Keratinocyte (primary cell): ENCODE measurements at regions not wholly inside any gene's neighbourhood (a gene's known extent, or its start where the extent isn't known, plus 50 kb on each side); places are given as distances from the start of the nearest gene placed in this dataset.

Source experiments
- DNase-seq: peaks from one replicate; pipeline ENCODE4 v3.0.0-alpha.2; 2011; ENCODE audit warnings: low read depth, missing footprints, low spot score
- FAIRE-seq: peaks from 2 replicates; lab custom pipeline; 2011; peaks lifted over from hg19 to GRCh38; lab: Jason Lieb, UNC
- H2AFZ ChIP-seq: 2 replicates; pipeline ENCODE4 v1.6.0; 2012; ENCODE audit warnings: low read length, control low read depth, inconsistent platforms; ENCODE audit not compliant: control insufficient read depth
- H3K27ac ChIP-seq: 2 replicates; pipeline ENCODE4 v1.5.1; 2011; ENCODE audit warnings: low read length; ENCODE audit not compliant: control insufficient read depth, insufficient read depth
- H3K27me3 ChIP-seq: 3 replicates; pipeline ENCODE4 v1.6.0; 2011; ENCODE audit warnings: low read length; ENCODE audit not compliant: control insufficient read depth, insufficient read depth; ENCODE audit errors: extremely low read depth
- H3K36me3 ChIP-seq, 2 experiments: 2 replicates in 1 of 2; 3 replicates in 1 of 2; pipeline ENCODE4 v1.5.1; 2011; ENCODE audit warnings: low read length in 2 of 2, mild to moderate bottlenecking in 1 of 2; ENCODE audit not compliant: control insufficient read depth in 2 of 2, insufficient read depth in 2 of 2; ENCODE audit errors: extremely low read depth in 1 of 2
- H3K4me1 ChIP-seq: 3 replicates; pipeline ENCODE4 v1.5.1; 2011; ENCODE audit warnings: low read length; ENCODE audit not compliant: control insufficient read depth, insufficient read depth; ENCODE audit errors: extremely low read depth
- H3K4me2 ChIP-seq: 3 replicates; pipeline ENCODE4 v1.6.0; 2011; ENCODE audit warnings: low read depth, low read length; ENCODE audit not compliant: control insufficient read depth, insufficient read depth; ENCODE audit errors: extremely low read depth
- H3K4me3 ChIP-seq, 3 experiments: fragments of 200-600 bp in 1 of 3; sonication (generic) in 1 of 3; 2 replicates in 2 of 3; 3 replicates in 1 of 3; pipeline ENCODE4 v1.5.1; 2011 to 2016; ENCODE audit warnings: low read length in 3 of 3, mild to moderate bottlenecking in 3 of 3, control low read depth in 2 of 3, inconsistent platforms in 1 of 3, low read depth in 1 of 3, mixed read lengths in 1 of 3, mixed run types in 1 of 3, moderate library complexity in 1 of 3; ENCODE audit not compliant: control insufficient read depth in 2 of 3, insufficient read depth in 2 of 3; ENCODE audit errors: extremely low read depth in 1 of 3
- H3K79me2 ChIP-seq: 2 replicates; pipeline ENCODE4 v1.6.0; 2012; ENCODE audit warnings: low read length; ENCODE audit not compliant: control insufficient read depth, insufficient read depth
- H3K9ac ChIP-seq: 3 replicates; pipeline ENCODE4 v1.6.0; 2011; ENCODE audit warnings: low read length; ENCODE audit not compliant: control insufficient read depth, insufficient read depth; ENCODE audit errors: extremely low read depth
- H3K9me1 ChIP-seq: 3 replicates; pipeline ENCODE4 v1.6.0; 2011; ENCODE audit warnings: low read length; ENCODE audit not compliant: control insufficient read depth, insufficient read depth; ENCODE audit errors: extremely low read depth
- H3K9me3 ChIP-seq: 2 replicates; pipeline ENCODE4 v1.5.1; 2012; ENCODE audit warnings: low read depth, low read length; ENCODE audit not compliant: control insufficient read depth
- H4K20me1 ChIP-seq: 3 replicates; pipeline ENCODE4 v1.6.0; 2011; ENCODE audit warnings: low read length; ENCODE audit not compliant: control insufficient read depth, insufficient read depth; ENCODE audit errors: extremely low read depth
- EZH2 ChIP-seq: IDR thresholded peaks from one replicate; pipeline ENCODE4 v1.6.1; 2012; ENCODE audit warnings: inconsistent platforms, mild to moderate bottlenecking, low read length, moderate library complexity
- dilution Hi-C: fragments of 300-500 bp; cut with MboI; formaldehyde crosslinking; loops from one replicate; pipeline ENCODE4 v1.7.0; 2020; ENCODE audit warnings: low sequenced_read_pairs; ENCODE audit not compliant: extremely low pct_ligation_motif_present
- TF ChIP-seq, protein P1 (sequence below), 3 experiments: IDR thresholded peaks in 1 of 3; conservative IDR thresholded peaks in 1 of 3; optimal IDR thresholded peaks in 1 of 3; 2 replicates in 2 of 3; 3 replicates in 1 of 3; pipeline versions ENCODE3 to v1.5.1; 2011; ENCODE audit warnings: low read length in 3 of 3, mild to moderate bottlenecking in 3 of 3, moderate library complexity in 2 of 3, control low read depth in 1 of 3, inconsistent platforms in 1 of 3; ENCODE audit not compliant: insufficient read depth in 2 of 3; ENCODE audit errors: extremely low read depth in 1 of 3

DNA sequence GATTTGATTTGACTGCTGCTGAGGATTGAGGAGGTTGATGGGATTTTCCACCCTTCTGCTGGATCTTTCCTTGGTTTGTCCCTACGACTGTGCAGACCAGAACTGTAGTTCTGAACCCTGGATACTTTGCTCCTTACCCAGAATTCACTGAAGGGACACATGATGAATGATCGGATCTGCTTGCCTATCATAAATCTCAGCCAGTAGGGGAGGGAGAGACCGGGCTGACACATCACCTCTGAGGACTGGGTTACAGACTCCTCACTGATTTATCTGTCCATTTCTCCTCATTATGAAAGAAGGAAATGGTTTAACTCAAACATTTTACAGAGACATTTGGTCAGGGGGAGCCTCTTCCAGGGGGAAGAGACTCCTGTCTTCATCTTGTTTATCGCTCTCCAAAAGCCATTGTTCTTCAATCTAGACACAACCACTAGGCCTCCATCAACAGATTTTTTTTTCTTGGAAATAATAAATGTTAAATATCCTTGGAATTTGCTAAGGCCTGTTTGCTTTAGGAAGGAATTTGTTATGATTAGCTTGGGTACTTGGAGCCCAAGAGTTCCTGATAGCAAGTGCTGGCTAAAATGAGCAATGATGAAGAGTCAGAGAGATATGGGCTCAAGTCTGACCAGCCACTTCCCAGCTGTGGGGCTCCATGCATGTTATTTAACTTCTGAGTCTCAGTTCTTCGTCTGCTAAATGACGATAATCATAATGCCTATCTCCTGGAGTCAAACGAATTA lies 925.5 kb downstream of the SLC4A3 start:
- H3K9me3 ChIP-seq: no peaks in the 10 kb centered on the region
- H3K27me3 ChIP-seq: no peaks in the 10 kb centered on the region
- no peak overlapping the region for H3K4me2 ChIP-seq
- no peaks in the 10 kb centered on the region for H4K20me1 ChIP-seq
- no peak for TF ChIP-seq EZH2
- TF ChIP-seq, protein P1, sequence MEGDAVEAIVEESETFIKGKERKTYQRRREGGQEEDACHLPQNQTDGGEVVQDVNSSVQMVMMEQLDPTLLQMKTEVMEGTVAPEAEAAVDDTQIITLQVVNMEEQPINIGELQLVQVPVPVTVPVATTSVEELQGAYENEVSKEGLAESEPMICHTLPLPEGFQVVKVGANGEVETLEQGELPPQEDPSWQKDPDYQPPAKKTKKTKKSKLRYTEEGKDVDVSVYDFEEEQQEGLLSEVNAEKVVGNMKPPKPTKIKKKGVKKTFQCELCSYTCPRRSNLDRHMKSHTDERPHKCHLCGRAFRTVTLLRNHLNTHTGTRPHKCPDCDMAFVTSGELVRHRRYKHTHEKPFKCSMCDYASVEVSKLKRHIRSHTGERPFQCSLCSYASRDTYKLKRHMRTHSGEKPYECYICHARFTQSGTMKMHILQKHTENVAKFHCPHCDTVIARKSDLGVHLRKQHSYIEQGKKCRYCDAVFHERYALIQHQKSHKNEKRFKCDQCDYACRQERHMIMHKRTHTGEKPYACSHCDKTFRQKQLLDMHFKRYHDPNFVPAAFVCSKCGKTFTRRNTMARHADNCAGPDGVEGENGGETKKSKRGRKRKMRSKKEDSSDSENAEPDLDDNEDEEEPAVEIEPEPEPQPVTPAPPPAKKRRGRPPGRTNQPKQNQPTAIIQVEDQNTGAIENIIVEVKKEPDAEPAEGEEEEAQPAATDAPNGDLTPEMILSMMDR (optimal IDR thresholded peaks at IDR 0.05 in 1 of 3, IDR thresholded peaks at IDR 0.05 in 1 of 3, conservative IDR thresholded peaks at IDR 0.05 in 1 of 3; ENCODE audit: extremely low read depth in 1 of 3, insufficient read depth in 2 of 3, low read length in 3 of 3): no peak
- no peak for FAIRE-seq
- H3K36me3 ChIP-seq: no peaks in the 10 kb centered on the region
- no peak for DNase-seq
- dilution Hi-C loops: no loop called here
- no peak overlapping the region for H3K4me3 ChIP-seq
- H3K27ac ChIP-seq: no peak overlapping the region
- H3K9me1 ChIP-seq: no peaks in the 10 kb centered on the region
- H3K9ac ChIP-seq: no peak overlapping the region
- H2AFZ ChIP-seq: no peak overlapping the region
- no peaks in the 10 kb centered on the region for H3K79me2 ChIP-seq
- peaks cover 14% of the 10 kb centered on the region for H3K4me1 ChIP-seq

DNA sequence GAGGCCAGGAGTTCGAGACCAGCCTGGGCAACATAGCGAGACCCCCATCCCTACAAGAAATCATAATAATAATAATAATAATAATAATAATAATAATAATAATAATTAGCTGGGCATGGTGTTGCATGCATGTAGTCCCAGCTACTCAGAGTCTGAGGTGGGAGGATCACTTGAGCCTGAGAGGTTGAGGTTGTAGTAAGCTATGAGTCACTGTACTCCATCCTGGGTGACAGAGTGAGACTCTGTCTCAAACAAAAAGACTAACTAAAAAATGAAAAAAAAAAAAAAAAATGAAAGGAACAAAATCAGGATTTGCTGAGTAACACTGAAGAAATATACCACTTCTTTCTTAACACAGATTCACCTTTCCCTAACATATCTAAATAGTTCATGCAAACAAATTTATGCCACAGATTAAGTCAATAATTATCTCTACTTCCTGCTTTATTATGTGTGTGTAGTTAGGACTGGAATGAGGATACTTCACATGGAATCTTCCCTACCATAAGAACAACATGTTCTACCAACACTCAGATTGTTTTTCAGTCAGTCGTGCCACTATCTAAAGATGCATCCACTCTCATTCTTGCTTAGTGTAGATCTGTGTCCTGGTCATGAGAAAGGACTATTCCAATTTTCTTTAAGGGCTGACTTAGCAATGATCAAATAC lies 928.7 kb downstream of the SLC4A3 start:
- Histone ChIP-seq H3K9ac (no peak overlapping the region), H3K9me1 (no peaks in the 10 kb centered on the region), H3K4me1 (peaks cover 11% of the 10 kb centered on the region), H3K4me3 (no peak overlapping the region), H3K79me2 (no peaks in the 10 kb centered on the region), H2AFZ (peak overlapping the region; percentile 30), H3K27me3 (no peaks in the 10 kb centered on the region), H3K27ac (peak overlapping the region; percentile 39), H4K20me1 (no peaks in the 10 kb centered on the region), H3K9me3 (no peaks in the 10 kb centered on the region), H3K36me3 (no peaks in the 10 kb centered on the region), H3K4me2 (peak overlapping the region; percentile 39)
- dilution Hi-C loops: no loop called here
- TF ChIP-seq EZH2: no peak
- TF ChIP-seq, protein P1 (optimal IDR thresholded peaks at IDR 0.05 in 1 of 3, IDR thresholded peaks at IDR 0.05 in 1 of 3, conservative IDR thresholded peaks at IDR 0.05 in 1 of 3; ENCODE audit: extremely low read depth in 1 of 3, insufficient read depth in 2 of 3, low read length in 3 of 3): no peak
- no peak for DNase-seq
- FAIRE-seq: no peak
